Hepatocyte (in vitro differentiated cells): ENCODE measurements at regions not wholly inside any gene's neighbourhood (a gene's known extent, or its start where the extent isn't known, plus 50 kb on each side); places are given as distances from the start of the nearest gene placed in this dataset.
"Not testable (repeated sequence)": the region's sequence is repeated elsewhere in the genome, so short reads cannot be mapped to it uniquely, and the experiment has no call there.

Experiments
- DNase-seq: peaks from one replicate; pipeline ENCODE4 v3.0.0-alpha.2; 2016; ENCODE audit warnings: low spot score
- H2AFZ ChIP-seq: fragments of 200-600 bp; sonication (generic); 2 replicates; pipeline ENCODE4 v1.6.0; 2016; ENCODE audit warnings: antibody characterized with exemption, mild to moderate bottlenecking
- H3K27ac ChIP-seq: fragments of 200-600 bp; sonication (generic); 2 replicates; pipeline ENCODE4 v1.5.1; 2016; ENCODE audit warnings: mild to moderate bottlenecking
- H3K27me3 ChIP-seq: fragments of 200-600 bp; sonication (generic); 2 replicates; pipeline ENCODE4 v1.6.1; 2016
- H3K36me3 ChIP-seq: fragments of 200-600 bp; sonication (generic); replicated peaks from 2 replicates; pipeline ENCODE4 v1.5.1; 2016; ENCODE audit warnings: low read depth; ENCODE audit not compliant: insufficient read depth
- H3K4me1 ChIP-seq: fragments of 200-600 bp; sonication (generic); 2 replicates; pipeline ENCODE4 v1.5.1; 2016; ENCODE audit warnings: mild to moderate bottlenecking, moderate library complexity; ENCODE audit not compliant: insufficient read depth
- H3K4me2 ChIP-seq: fragments of 200-600 bp; sonication (generic); 2 replicates; pipeline ENCODE4 v1.6.0; 2016
- H3K4me3 ChIP-seq: fragments of 200-600 bp; sonication (generic); 2 replicates; pipeline ENCODE4 v1.5.1; 2016; ENCODE audit warnings: mild to moderate bottlenecking
- H3K79me2 ChIP-seq: fragments of 200-600 bp; sonication (generic); 2 replicates; pipeline ENCODE4 v1.6.0; 2017; ENCODE audit warnings: mild to moderate bottlenecking
- H3K9me2 ChIP-seq: fragments of 200-600 bp; sonication (generic); replicated peaks from 2 replicates; pipeline ENCODE4 v1.6.0; 2017; ENCODE audit warnings: mild to moderate bottlenecking; ENCODE audit not compliant: insufficient read depth
- H3K9me3 ChIP-seq: fragments of 200-600 bp; sonication (generic); 2 replicates; pipeline ENCODE4 v1.5.1; 2016; ENCODE audit warnings: low read depth, mild to moderate bottlenecking
- H4K20me1 ChIP-seq: fragments of 200-600 bp; sonication (generic); 2 replicates; pipeline ENCODE4 v1.6.0; 2016; ENCODE audit warnings: mild to moderate bottlenecking; ENCODE audit not compliant: insufficient read depth, poor library complexity, severe bottlenecking
- EZH2 ChIP-seq: fragments of 200-600 bp; sonication (generic); IDR thresholded peaks from 2 replicates; pipeline ENCODE4 v1.6.1; 2016; ENCODE audit warnings: antibody characterized with exemption, mild to moderate bottlenecking, borderline replicate concordance
- EZH2phosphoT487 ChIP-seq: fragments of 200-600 bp; sonication (generic); IDR thresholded peaks from one replicate; pipeline ENCODE4 v1.6.1; 2018; ENCODE audit warnings: antibody characterized with exemption, mild to moderate bottlenecking, low read depth, moderate library complexity; ENCODE audit not compliant: unreplicated experiment, severe bottlenecking
- WGBS: methylation state at CpG from one replicate; pipeline ENCODE4 v1.1.6; 2016; ENCODE audit warnings: low lambda C conversion rate; ENCODE audit errors: missing lambda C conversion rate; 5-methylcytosine and 5-hydroxymethylcytosine counted together
- TF ChIP-seq, protein P1 (sequence below): fragments of 200-600 bp; sonication (generic); IDR thresholded peaks from 2 replicates; pipeline ENCODE4 v1.5.1; 2016; ENCODE audit warnings: antibody characterized with exemption, mild to moderate bottlenecking; ENCODE audit not compliant: poor library complexity

DNA sequence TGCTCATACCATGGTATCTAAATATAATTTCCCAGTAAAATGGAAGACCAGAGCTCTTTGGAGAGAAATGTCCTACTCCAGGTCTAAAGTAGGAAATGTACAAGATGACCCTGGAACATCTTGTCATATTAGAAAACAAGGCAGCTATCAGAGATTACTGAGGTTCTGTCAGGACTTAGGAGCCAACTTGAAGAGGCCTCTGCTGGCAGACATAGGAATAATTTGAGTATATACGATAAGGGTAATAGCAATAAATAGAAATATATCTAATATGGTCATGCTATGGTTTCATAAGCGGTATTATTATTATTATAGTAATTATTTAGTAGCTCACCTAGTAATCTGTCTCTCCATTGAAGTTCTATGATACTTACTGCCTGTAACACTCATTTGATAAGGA lies 224.2 kb downstream of the SOX2 start:
- no peaks in the 10 kb centered on the region for H4K20me1 ChIP-seq
- H3K27ac ChIP-seq, result no peak overlapping the region
- no peak overlapping the region for H2AFZ ChIP-seq
- H3K9me3 ChIP-seq, result no peaks in the 10 kb centered on the region
- H3K36me3 ChIP-seq, result no peaks in the 10 kb centered on the region
- no peak overlapping the region for H3K4me3 ChIP-seq
- no peaks in the 10 kb centered on the region for H3K9me2 ChIP-seq
- no peaks in the 10 kb centered on the region for H3K79me2 ChIP-seq
- H3K4me2 ChIP-seq, result no peak overlapping the region
- H3K27me3 ChIP-seq, result no peaks in the 10 kb centered on the region
- 97% methylated on average over 2 of the region's 2 CpGs for WGBS
- DNase-seq, result no peak
- no peaks in the 10 kb centered on the region for H3K4me1 ChIP-seq
- TF ChIP-seq, protein P1, sequence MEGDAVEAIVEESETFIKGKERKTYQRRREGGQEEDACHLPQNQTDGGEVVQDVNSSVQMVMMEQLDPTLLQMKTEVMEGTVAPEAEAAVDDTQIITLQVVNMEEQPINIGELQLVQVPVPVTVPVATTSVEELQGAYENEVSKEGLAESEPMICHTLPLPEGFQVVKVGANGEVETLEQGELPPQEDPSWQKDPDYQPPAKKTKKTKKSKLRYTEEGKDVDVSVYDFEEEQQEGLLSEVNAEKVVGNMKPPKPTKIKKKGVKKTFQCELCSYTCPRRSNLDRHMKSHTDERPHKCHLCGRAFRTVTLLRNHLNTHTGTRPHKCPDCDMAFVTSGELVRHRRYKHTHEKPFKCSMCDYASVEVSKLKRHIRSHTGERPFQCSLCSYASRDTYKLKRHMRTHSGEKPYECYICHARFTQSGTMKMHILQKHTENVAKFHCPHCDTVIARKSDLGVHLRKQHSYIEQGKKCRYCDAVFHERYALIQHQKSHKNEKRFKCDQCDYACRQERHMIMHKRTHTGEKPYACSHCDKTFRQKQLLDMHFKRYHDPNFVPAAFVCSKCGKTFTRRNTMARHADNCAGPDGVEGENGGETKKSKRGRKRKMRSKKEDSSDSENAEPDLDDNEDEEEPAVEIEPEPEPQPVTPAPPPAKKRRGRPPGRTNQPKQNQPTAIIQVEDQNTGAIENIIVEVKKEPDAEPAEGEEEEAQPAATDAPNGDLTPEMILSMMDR, result no peak

GRCh38 chr3:181936774-181937173 lies 225.0 kb downstream of the SOX2 start:
- 88% methylated on average over 6 of the region's 6 CpGs for WGBS
- DNase-seq, result no peak

DNA sequence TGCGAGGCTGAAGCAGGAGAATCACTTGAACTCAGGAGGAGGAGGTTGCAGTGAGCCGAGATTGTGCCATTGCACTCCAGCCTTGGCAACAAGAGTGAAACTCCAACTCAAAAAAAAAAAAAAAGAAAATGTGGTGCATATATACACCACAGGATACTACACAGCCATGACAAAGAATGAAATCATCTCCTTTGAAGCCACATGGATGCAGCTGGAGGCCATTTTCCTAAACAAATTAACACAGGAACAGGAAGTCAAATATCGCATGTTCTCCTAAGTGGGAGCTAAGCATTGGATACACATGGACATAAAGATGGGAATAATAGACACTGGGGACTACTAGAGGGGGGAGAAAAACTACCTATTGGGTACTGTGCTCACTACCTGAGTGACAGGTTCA lies 226.9 kb downstream of the SOX2 start:
- H4K20me1 ChIP-seq, H3K4me3 ChIP-seq, H3K27me3 ChIP-seq, H3K36me3 ChIP-seq, H3K79me2 ChIP-seq, H3K9me2 ChIP-seq, H2AFZ ChIP-seq, H3K9me3 ChIP-seq, H3K27ac ChIP-seq, H3K4me1 ChIP-seq, DNase-seq, H3K4me2 ChIP-seq: not testable (repeated sequence)
- WGBS, result 92% methylated on average over 3 of the region's 3 CpGs

More at GRCh38 chr3:181936774-181937173, 225.0 kb downstream of the SOX2 start:
- H3K27ac ChIP-seq, result no peak overlapping the region
- H3K36me3 ChIP-seq, result no peaks in the 10 kb centered on the region
- H3K27me3 ChIP-seq, result no peaks in the 10 kb centered on the region
- H3K9me3 ChIP-seq, result no peaks in the 10 kb centered on the region
- no peaks in the 10 kb centered on the region for H3K79me2 ChIP-seq
- no peaks in the 10 kb centered on the region for H3K4me1 ChIP-seq
- H3K9me2 ChIP-seq, result no peaks in the 10 kb centered on the region
- H3K4me3 ChIP-seq, result no peak overlapping the region
- no peak overlapping the region for H3K4me2 ChIP-seq
- no peaks in the 10 kb centered on the region for H4K20me1 ChIP-seq
- TF ChIP-seq EZH2phosphoT487 (no peak), EZH2 (no peak)
- TF ChIP-seq, protein P1, result no peak
- H2AFZ ChIP-seq, result no peak overlapping the region

GRCh38 chr3:181940703-181941102 lies 229.0 kb downstream of the SOX2 start:
- H4K20me1 ChIP-seq, result no peaks in the 10 kb centered on the region

More at GRCh38 chr3:181940703-181941102, 229.0 kb downstream of the SOX2 start:
- no peak overlapping the region for H2AFZ ChIP-seq
- no peaks in the 10 kb centered on the region for H3K36me3 ChIP-seq
- no peak overlapping the region for H3K27ac ChIP-seq
- peaks cover 9% of the 10 kb centered on the region for H3K4me1 ChIP-seq
- no peak overlapping the region for H3K4me2 ChIP-seq
- TF ChIP-seq, protein P1, result no peak
- TF ChIP-seq EZH2 (no peak), EZH2phosphoT487 (no peak)
- 47% methylated on average over 3 of the region's 3 CpGs for WGBS
- no peaks in the 10 kb centered on the region for H3K9me3 ChIP-seq
- no peaks in the 10 kb centered on the region for H3K9me2 ChIP-seq
- H3K4me3 ChIP-seq, result no peak overlapping the region
- no peak for DNase-seq
- H3K27me3 ChIP-seq, result peaks cover 5% of the 10 kb centered on the region
- H3K79me2 ChIP-seq, result no peaks in the 10 kb centered on the region
